ENCODE measurements at regions not wholly inside any gene's neighbourhood (a gene's known extent, or its start where the extent isn't known, plus 50 kb on each side); places are given as distances from the start of the nearest gene placed in this dataset.

GRCh38 chr1:164154622-164155021 lies 404.4 kb upstream of the PBX1 start:
- DNase-seq (ENCODE audit: low read depth), result no peak

GRCh38 chr1:164155347-164155746 lies 403.6 kb upstream of the PBX1 start:
- DNase-seq (ENCODE audit: low read depth), result no peak

DNA sequence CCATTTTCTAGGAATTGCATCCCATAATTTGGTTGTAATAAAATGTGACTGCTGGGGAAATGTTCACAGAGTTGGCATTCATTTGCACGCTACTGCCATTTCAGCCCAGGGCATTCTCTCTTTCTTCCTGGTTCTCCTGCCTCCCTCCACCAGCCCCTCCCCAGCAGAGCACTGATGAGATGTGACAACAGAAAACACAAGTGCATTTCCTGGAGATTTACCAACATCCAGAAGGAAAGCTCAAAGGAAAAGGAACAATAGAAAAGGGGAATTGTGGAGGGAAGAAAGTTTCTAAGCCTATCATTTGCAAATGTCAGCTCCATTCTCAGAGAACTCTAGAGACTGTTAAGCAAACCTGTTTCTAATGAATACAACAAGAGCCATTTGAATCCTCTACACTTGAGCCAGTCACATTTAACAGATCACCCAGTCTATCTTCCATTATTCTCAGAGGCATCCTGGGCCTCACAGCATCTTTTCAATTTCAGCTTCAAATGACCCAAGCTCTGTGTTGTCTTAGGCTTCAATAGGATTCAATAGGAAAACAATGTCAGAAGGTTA lies 395.6 kb upstream of the PBX1 start:
- DNase-seq (ENCODE audit: low read depth), result no peak

DNA sequence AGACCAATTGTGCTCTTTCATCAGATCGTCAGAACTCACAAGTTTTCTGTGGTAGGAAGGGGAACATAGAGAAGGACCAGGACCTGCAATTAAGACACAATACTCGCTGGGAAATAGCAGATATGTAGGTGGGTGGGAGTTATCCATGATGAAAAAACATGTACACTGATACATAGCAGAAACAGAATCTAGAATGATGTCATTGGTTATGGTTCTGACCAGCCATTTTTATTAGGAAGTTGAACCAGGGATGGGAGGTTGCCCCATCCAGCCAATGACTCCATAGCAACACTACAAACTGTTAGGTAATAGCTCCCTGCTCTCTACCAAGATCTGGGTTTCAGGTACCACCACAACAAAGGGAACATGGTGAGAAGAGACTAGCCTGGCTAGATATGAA lies 393.5 kb upstream of the PBX1 start:
- DNase-seq (ENCODE audit: low read depth), result no peak

DNA sequence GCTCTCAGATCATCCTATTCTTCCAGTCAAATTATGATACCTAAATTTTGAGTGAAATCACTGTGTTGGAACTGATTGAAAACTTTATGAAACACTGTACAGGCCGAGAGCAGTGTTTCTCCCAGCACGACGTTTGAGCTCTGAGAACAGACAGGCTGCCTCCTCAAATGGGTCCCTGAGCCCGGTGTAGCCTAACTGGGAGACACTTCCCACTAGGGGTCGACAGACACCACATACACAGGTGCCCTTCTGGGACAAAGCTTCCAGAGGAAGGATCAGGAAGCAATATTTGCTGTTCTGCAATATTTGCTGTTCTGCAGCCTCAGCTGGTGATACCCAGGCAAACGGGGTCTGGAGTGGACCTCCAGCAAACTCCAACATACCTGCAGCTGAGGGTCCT lies 392.5 kb upstream of the PBX1 start:
- peak; percentile 29 for DNase-seq (ENCODE audit: low read depth)

GRCh38 chr1:164177118-164177517 lies 381.9 kb upstream of the PBX1 start:
- no peak for DNase-seq (ENCODE audit: low read depth)

DNA sequence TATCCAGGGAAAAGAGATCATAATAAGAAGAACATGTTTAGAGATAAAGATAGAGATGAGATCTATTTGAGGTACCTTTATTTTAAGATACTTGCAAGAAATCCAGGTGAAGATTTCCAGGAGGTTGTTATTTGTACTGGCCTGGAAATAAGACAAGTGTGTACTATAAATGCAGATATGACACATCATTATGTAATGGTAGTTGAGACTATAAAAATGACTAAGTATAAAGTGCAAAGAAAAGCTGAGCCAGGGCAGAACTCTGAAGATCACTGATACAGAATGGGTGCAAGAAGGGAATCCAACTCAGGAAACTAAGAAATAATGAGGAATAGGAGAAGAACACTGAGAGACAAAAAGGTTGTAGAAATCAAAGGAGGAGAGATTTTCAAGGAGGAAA lies 378.2 kb upstream of the PBX1 start:
- no peak for DNase-seq (ENCODE audit: low read depth)

GRCh38 chr1:164183854-164184635 lies 374.9 kb upstream of the PBX1 start:
- no peak for DNase-seq (ENCODE audit: low read depth)

DNA sequence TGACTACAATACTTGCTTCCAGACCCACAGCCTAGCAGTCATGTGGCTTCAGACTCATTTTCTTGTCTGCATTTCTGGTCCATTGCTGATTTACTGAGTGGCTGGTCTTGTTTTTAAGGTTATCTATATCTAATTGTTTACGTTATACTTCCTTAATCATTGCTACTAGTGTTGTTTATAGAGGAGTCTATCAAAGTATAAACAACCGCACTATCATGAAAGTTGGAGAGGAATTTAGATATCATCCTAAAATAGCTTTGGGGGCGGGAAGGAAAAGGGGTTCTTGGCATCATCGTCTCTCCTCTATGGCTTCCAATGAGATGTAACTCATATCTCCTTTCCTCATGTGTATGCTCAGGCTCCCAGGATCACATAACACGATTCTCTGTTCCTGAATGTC lies 372.1 kb upstream of the PBX1 start:
- DNase-seq (ENCODE audit: low read depth), result no peak

DNA sequence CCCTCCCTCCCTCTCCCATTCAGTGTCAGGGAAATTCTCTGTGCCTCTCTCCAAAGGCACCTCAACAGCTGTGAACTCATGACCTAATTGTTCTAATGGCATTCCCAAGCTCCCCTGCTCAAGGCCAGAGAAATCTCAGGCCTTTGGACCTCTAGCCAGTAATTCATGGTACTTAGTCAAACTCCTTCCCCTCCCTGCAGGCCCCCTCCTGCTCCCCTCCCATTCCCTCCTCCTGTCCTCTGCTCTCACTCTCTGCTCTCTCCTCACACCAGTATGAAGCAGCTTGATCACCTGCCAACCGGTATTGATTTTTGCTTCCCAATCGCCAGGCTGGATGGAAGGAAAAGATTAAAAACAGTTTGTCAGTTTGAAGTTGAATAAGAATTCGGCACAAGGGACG lies 370.5 kb upstream of the PBX1 start:
- no peak for DNase-seq (ENCODE audit: low read depth)

DNA sequence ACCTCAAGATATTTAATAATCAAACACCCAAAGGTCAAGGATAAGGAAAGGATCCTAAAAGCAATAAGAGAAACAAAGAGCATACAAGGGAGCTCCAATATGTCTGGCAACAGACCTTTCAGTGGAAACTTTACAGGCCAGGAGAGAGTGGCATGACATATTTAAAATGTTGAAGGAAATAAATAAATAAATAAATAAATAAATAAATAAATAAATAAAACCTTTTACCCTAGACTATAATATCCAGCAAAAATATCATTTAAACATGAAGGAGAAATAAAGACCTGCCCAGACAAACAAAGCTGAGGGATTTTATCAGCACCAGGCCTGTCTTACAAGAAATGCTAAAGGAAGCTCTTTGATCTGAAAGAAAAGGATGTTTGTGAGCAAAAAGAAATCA lies 367.8 kb upstream of the PBX1 start:
- no peak for DNase-seq (ENCODE audit: low read depth)

GRCh38 chr1:164210211-164210739 lies 348.7 kb upstream of the PBX1 start:
- no peak for DNase-seq (ENCODE audit: low read depth)

GRCh38 chr1:164223378-164223777 lies 335.6 kb upstream of the PBX1 start:
- DNase-seq (ENCODE audit: low read depth), result no peak

DNA sequence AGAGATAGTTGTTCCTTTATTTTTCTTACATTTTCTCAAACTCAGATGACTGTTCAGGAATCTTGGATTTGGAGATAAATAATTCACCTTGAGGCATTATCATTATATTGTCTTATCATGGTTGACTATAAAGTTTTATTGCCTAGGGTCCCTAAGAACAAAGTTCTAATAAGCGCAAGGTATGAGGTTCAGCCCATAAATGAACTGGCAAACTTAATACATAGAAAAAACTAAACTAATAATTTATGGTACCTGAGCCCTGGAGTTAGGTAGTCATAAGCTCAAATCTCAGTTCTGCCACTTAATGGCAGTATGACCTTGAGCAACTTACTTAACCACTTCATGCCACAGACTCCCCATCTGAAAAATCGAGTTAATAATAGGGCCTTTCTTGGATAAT lies 334.0 kb upstream of the PBX1 start:
- DNase-seq (ENCODE audit: low read depth), result no peak

- no peak for DNase-seq (ENCODE audit: low read depth)
Measured at GRCh38 chr1:164226977-164227376, 332.0 kb upstream of the PBX1 start.

- no peak for DNase-seq (ENCODE audit: low read depth)
Measured at GRCh38 chr1:164228928-164229327, 330.1 kb upstream of the PBX1 start.

- DNase-seq (ENCODE audit: low read depth), result no peak
Measured at GRCh38 chr1:164233149-164233548, 325.8 kb upstream of the PBX1 start.

- no peak for DNase-seq (ENCODE audit: low read depth)
Measured at GRCh38 chr1:164240081-164240480, 318.9 kb upstream of the PBX1 start.

DNA sequence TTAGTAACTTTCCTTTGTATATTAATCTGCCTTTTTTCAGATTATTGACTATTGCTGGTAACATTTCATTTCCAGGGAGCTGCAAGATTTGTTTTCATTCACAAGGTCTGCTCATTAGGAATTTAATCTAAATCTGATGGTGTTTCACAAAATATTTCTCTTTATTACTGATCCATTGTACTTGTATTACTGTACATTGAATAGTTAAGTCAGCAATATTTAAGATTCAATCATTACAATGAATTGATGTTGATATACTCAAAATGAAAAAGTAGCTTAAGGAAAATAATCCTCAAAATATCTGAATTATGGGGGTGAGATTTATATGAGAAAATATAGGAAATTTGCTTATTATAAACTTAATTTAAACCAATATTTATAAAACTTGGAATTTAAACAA lies 308.6 kb upstream of the PBX1 start:
- no peak for DNase-seq (ENCODE audit: low read depth)

DNA sequence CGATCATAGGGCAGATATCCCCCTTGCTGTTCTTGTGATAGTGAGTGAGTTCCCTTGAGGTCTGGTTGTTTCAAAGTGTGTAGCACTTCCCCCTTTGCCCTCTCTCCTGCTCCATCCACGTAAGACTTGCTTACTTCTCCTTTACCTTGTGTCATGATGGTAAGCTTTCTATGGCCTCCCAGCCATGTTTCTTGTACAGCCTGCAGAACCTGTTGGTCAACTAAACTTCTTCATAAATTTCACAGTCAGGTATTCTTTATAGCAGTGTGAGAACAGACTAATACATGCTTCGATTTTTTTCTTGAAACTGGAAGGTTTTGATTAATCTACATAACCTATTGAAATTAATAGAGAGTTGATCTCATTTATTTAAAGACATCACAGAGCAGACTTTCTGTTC lies 302.5 kb upstream of the PBX1 start:
- no peak for DNase-seq (ENCODE audit: low read depth)

- DNase-seq (ENCODE audit: low read depth), result no peak
Measured at GRCh38 chr1:164261691-164262240, 297.2 kb upstream of the PBX1 start.

- no peak for DNase-seq (ENCODE audit: low read depth)
Measured at GRCh38 chr1:164263540-164263939, 295.4 kb upstream of the PBX1 start.

DNA sequence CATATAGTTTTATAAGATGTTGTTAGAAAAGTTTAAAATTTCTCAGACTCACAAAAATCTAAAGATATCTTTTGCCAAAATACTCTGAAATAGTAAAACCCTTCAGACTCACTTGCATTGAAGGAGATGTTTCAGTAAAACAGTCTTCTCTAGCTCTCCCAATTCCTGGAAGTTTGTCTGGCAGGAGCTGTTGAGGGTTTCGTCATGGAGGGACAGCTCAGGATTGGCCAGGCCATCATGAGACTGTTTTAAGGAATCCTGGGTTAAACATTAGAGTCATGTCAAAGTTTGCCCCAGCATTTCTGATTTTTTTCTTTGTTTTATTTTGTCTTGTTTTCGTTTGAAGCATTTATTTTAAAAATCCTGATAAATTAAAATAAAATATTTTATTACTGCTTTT lies 293.8 kb upstream of the PBX1 start:
- no peak for DNase-seq (ENCODE audit: low read depth)

GRCh38 chr1:164272156-164272555 lies 286.8 kb upstream of the PBX1 start:
- DNase-seq (ENCODE audit: low read depth), result no peak

Measured in EH (cell line).